GM21423 (cell line): ENCODE measurements at regions not wholly inside any gene's neighbourhood (a gene's known extent, or its start where the extent isn't known, plus 50 kb on each side); places are given as distances from the start of the nearest gene placed in this dataset.
"Not testable (repeated sequence)": the region's sequence is repeated elsewhere in the genome, so short reads cannot be mapped to it uniquely, and the experiment has no call there.

Experiments
- ATAC-seq: cut with Tn5 transposase; IDR thresholded peaks from one replicate; pipeline ENCODE4 v1.9.1; 2021; ENCODE audit warnings: mild to moderate bottlenecking, moderate library complexity; ENCODE audit not compliant: unreplicated experiment

DNA sequence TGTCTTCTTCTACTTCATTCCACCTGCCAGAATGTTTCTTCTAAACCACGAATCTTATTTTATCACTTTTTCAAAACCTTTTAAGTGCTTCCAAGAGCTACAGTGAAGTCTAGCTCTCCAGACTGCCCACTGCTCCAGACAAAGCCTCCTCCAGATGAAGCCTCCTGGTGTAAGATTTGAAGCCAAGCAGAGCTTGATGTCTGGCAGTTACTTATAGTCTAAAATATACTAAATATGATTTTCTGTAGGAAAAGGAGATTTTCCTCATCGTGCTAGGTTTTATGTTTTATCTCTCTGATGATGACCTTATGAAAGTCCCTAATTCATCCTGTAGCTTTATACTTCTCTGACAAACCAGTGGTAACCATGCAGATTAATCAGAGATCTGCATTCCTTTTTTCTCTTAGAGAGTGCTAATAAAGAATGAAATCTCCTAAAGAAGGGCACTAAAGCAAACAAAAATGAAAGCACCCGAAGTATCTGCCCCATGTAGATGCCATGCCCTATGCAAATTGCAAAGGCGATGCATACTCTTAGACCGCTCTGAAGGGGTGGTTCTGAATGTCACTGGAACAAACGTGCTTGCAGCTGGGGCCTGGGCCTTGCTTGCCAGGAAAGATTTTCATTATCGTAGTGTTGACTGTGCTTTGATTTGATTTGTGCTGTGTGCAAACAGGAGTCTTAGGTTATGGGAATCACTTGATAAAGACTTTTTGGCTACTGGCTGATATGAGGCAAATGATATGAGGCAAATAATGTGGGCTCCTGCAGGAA is 314.2 kb downstream of the PID1 start:
- no peak for ATAC-seq

DNA sequence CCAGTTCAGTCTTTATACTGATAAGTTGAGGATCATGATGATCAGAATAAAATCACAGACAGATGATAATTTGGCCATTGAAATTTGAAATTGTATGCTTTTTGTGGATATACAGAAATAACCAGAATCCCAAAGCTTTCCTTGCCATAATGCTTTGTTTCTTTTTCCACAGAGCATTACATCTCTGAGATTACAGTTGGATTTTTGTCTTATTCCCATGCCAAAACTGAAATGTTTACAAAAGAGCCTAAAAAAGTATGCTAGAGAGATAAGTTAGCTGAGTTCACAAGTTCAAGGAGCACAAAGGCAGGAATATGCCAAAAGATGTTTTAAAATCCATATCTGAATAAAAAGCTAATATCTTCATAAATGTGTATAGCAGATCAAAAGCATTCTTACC is 321.3 kb downstream of the PID1 start:
- no peak for ATAC-seq

DNA sequence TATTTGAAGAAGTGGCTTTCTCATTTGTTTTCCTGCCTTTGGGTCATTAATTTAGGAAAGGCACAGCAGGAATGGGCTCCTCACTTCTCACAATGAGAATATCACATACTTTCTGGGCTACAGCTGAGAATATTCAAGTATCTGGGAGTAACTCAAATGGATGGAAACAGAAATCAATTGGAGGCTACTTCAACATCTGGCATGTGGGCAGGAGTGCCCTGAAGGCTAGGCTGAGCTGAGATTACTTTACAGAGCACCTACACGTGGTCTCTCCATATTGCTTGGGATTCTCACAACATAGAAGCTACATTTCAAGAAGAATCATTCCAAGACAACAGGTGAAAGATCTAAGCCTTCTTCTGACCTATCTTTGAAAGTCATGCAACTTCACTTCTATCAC is 325.4 kb downstream of the PID1 start:
- no peak for ATAC-seq

- no peak for ATAC-seq
These were observed 328.2 kb downstream of the PID1 start for GRCh38 chr2:228942856-228943255.

DNA sequence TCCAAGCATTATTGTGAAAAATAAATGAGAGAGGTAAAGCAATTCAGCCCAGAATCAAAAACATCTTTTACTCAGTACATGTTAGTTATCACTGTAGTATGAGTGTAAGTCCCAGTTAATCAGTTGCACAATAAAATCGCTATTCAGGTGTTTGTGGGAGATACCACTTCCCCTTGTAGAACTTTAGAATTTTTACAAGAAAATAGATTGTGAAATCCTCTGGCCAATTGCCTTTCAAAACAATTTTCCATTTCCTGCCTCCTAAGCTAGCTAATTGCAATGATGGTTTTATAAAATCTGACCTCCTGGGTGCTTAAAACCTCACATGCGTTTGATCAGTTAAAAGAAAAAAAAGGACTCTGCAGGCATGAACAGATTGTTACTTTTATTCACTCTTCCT is 332.5 kb downstream of the PID1 start:
- ATAC-seq: no peak

GRCh38 chr2:228927028-228928010 is 343.8 kb downstream of the PID1 start:
- no peak for ATAC-seq

- ATAC-seq: no peak
These were observed 351.3 kb downstream of the PID1 start for GRCh38 chr2:228919808-228920207.

DNA sequence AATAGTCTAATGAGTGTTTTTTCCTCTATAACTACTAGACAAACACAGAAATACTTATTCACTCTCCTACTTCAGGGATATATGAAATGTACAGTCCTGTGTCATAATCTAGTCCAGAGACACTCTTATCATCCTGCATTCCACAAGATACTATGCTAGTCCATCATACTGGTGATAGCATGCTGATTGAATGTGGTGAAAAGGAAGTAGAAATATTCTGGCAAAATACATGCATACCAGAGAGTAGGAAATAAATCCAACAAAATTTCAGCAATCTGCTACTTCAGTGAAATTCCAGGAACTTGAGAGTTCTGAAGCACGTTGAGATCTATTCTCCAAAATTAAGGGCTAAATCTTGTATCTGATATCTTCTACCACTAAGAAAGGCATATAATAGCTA is 353.9 kb downstream of the PID1 start:
- no peak for ATAC-seq

- ATAC-seq: no peak
These were observed 354.5 kb downstream of the PID1 start for GRCh38 chr2:228916416-228917090.

- no peak for ATAC-seq
These were observed 357.9 kb downstream of the PID1 start for GRCh38 chr2:228913176-228913575.

DNA sequence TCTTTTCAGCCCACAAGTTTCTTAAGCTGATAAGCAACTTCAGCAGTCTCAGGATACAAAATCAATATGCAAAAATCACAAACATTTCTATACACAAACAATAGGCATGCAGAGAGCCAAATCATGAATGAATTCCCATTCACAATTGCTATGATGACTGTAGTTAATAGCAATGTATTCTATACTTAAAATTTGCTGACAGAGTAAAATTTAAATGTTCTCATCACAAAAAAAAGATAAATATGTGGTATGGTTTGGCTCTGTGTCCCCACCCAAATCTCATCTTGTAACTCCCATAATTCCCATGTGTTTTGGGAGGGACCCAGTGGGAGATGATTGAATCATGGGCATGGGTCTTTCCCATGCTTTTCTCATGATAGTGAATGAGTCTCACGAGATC is 360.2 kb downstream of the PID1 start:
- not testable (repeated sequence) for ATAC-seq

GRCh38 chr2:228902176-228902575 is 368.9 kb downstream of the PID1 start:
- no peak for ATAC-seq

DNA sequence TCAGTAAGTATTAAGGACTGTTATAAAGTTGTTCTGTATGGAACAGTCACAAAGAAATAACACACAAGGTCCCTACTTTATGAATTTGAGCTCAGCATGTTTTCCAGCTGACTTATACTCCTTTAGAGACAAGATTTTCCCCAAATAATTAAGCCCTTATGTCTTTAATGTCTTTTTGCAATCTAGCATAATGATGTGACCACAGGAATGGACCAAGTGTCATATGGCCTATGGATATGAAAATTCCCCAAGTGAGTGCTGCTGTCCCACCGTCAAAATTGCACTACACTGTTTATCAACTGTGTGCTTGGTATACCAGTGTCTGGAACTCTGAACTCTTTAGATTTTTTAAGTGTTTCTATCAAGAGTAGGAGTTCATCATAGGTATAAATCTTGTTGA is 369.6 kb downstream of the PID1 start:
- ATAC-seq: no peak

GRCh38 chr2:228878138-228878537 is 392.9 kb downstream of the PID1 start:
- ATAC-seq: no peak

GRCh38 chr2:228876276-228876675 is 394.8 kb downstream of the PID1 start:
- ATAC-seq: no peak

GRCh38 chr2:228875152-228875900 is 395.8 kb downstream of the PID1 start:
- ATAC-seq: no peak

- ATAC-seq: no peak
These were observed 400.1 kb downstream of the PID1 start for GRCh38 chr2:228871012-228871411.

GRCh38 chr2:228869636-228870264 is 401.3 kb downstream of the PID1 start:
- ATAC-seq: no peak

GRCh38 chr2:228867406-228867805 is 403.7 kb downstream of the PID1 start:
- no peak for ATAC-seq

DNA sequence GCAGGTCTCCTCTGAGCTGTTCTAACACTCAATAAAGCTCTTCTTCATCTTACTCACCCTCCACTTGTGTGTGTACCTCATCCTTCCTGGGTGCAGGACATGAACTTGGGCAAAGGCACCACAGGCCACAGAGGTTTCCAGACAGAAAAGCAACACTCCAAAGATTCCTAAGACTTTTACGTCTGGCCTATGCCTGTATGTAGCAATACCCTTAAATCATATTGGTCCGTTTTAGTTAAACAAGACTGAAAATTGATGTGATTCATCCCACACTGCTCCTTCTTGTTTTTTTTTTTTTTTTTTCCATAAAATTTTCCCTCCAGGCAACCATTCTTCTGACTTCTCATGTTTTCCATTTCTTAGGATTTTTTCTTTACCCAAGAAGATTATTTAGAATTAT is 404.3 kb downstream of the PID1 start:
- ATAC-seq: no peak
